Muscle of back (tissue), 3 donors: ENCODE measurements at regions not wholly inside any gene's neighbourhood (a gene's known extent, or its start where the extent isn't known, plus 50 kb on each side); places are given as distances from the start of the nearest gene placed in this dataset.

Experiments used
- DNase-seq, 3 donors: peaks; one replicate each; pipeline versions ENCODE4 v3.0.0 to v3.0.0-alpha.2; 2013

DNA sequence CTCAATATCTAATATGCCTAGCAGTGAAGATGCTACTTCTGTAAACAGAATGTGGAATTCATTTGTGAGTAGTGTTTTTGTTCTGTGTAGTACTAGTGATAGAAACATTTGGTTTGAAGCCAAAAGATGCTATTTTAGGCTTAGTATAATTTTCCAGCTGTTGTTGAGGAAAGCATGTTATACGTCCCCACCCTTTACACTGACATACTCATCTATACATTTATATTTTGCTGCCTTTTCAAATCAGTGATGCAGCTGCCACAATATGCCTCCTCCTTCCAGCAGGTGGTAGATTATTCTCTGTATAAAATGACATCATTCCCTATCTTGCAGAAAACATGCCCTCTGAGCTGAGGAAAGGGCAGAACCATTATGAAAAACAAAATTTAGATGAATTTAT is 1217.6 kb upstream of the GJE1 start:
- peak; percentile 59 to 85 (median 66) for DNase-seq

DNA sequence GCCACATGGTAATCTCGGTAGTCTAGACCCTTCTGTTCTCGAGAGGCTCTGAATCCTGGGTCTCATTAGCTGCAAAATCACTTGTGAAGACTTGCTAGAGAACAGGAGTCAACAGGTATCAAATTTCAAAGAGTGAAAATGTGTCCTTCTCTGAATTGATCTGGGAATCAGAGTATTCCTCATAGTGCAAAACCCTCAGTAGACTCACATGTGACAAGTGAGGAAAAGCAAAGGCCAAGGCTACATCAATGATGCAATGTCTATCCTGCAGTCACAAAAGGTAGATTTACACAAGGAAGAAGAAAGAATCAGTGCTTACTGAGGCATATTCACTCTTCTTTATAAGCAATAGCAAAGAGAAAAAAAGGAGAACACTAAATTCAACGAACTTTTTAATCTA is 1220.0 kb upstream of the GJE1 start:
- no peak for DNase-seq

DNA sequence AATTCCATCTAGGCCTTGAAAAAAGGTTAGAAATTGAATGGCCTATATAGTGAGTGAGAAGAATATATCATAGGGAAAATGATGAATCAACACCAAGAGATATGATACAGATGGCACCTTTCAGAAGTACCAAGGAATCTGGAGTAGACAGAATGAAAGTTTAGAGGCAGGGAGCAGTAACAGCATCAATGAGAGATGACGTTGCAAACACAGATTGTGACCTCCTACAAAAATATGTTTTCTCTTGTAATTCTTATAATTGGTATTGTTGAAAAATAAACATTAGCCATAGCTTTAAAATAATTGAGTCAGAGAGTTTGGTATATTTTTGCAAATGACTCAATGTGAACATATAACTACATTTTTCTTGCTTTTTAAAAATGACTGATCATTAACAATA is 1223.1 kb upstream of the GJE1 start:
- DNase-seq: peak in 1 of 3 donors; percentile 4

DNA sequence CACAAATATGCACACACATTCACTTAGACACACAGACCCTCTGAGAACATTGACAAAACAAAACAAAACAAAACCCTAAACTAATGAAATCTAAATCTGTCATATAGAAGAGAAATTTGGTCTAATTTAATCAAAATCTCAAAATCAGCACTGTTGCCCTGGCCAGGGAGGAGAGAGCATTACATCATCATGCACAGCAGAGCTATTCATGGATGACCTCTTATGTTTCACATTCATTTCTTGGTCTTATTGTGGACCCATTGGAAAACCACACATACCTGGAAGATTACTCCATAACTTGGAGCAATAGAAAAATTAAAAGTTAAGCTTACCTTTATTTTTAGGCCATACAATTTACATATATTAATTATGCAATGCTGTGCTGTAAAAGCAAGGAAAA is 1223.6 kb upstream of the GJE1 start:
- no peak for DNase-seq

DNA sequence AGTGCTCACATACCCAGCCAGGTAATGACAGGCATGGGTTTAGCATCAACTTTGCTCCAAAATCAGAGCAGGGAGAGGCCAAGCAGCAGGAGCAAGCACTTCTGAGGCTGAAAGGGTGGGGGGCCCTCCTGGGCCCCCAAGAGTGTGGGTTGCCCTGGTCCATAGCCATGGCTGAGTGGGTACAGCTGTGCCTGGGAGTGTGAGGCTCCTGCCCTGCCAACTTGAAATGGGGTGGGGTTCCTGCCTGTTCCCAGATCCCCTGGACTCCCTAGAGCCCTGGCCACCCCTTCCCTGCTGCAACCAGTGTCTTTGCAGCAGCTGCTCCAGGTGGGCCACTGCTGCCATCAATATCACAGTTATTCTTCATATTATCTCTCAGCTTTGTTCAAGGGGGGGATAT is 1224.2 kb upstream of the GJE1 start:
- no peak for DNase-seq

DNA sequence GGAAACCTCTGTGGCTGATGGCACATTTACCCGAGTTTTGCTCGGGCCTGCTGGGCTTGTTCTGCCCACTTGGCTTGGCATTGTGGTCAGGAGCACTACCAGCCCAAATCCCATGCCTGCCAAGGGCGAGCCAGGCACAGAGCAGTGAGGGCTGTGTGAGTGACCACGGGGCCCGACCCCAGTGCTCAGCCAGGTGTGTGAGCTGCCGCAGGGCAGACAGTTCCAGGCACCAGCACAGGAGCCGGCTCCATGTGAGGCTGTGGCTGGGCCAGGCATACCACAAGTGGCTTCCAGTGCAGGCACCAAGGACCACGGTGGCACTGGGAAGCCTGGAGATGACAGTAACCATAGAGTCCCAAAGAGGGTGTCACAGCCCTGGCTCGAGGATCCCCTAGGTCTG is 1225.5 kb upstream of the GJE1 start:
- DNase-seq: no peak

DNA sequence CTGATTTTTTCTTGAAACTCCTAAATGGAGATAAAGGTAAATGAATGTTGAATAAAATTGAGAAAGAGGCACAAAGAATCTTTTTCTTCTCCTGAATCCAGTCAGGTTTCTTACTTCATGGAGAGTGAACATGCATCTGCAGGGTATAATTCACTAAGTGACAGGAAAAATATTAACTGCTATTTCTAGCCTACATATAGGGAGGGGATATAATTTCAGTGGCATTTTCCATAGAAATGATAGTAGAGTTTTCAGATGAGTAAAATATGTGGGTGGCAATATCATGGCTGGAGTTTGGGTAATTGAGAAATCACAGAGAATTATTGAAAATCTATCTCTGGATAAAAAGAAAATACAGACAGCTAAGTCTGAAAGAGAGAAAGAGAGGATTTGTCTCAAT is 1227.0 kb upstream of the GJE1 start:
- DNase-seq: peak in 1 of 3 donors; percentile 2

DNA sequence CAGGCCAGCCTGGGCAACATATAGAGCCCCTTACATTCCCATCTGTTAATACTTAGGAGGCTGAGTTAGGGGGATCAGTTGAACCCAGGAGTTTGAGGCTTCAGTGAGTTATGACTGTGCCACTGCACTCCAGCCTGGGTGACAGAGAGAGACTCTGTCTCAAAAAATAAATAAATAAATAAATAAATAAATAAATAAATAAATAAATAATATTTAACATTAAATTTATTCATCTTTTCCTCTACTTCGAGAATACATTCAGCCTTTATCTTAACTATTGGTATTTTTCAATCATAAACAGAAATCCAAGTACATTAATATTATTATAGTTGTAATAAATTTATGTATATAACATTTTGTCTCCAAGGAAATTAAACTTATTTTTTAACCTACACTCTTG is 1227.7 kb upstream of the GJE1 start:
- DNase-seq: no peak

DNA sequence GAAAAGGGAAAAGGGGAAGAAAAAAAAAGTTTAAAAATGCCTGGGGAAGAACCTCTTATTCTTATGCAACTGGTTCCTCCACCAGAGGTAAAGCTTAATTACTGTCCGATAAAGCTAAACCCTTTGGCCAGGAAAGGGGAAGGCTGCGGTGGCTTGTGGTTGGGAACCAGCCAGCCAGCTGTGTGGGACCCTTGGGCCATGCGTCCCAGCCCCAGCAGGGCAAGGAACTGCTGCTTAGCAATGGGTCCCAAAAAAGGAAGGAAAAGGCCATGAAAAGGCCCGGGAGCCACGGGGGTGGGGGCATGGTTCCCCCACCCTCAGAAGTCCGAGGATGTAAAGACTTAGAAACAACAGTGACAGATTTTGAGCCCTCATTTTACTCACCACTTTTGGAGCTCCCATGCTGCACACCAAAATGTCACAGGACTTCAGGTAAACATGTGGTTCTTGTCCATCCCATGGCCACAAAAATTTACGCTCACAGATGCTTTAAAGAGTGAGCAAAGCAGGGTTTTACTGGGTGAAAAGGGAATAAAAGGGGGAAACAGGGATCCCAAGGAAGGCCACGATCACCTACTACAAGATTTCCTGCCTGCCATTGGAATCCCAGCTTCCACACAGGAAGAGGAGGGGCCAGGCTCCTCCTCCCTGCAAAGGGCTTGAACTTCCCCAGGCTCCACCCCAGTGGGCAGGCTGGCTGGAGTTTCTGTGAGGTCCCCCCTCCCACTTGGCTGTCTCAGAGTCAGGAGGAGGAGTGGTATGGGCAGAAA is 1234.7 kb upstream of the GJE1 start:
- DNase-seq: no peak

DNA sequence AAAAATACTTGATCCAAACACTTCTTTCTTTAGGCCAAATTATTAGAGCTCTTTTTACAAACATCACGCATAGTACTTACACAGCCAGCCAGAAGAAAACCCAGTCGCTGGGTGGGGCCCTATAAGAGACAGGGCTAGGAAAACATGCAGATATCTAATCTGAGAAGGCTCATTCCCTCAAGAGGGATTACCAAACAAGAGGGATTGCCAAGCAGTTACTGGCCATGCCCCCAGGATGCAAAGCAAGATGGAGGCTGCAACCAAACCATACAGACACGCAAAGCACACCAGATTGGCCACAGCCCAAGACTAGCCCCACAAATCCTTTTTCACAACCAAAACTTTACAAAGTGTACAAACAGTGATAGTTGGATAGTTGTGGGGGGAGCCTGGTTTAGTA is 1235.4 kb upstream of the GJE1 start:
- DNase-seq: no peak

DNA sequence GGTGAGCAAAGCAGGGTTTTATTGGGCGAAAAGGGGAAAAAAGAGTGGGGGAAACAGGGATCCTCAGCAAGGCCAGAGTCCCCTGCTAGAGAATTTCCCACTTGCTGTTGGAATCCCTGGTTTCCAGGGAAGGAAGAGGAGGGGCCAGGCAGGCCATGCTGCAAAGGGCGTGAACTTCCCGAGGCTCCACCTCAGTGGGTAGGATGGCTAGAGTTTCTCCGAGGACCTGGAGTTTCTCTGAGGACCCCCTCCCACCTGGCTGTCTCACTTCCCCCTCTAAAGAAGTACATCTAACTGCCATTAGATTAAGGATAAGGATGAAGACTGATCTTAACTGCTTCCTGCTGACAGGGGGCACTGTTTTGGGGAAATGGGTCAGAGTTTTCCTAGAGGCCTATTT is 1239.3 kb upstream of the GJE1 start:
- no peak for DNase-seq

DNA sequence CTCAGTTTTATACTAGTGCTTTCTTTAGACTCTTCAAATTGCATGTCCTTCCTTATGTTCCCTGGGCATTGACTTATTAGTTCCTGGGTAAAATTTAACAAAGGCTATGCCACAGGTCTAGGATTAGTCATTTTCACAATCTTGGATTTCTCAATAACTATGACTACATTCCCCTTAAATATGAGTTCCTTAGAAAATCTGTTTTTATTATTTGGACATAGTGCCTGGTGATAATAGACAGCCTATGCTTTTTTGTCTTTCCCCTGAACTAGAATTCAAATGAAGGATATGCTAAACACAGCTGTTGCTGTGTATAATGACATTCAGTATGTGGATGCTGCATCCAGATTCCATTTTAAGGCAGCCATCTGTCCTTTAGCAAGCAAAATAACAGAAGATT is 1252.8 kb upstream of the GJE1 start:
- DNase-seq: peak in 2 of 3 donors; percentile 9 to 27

DNA sequence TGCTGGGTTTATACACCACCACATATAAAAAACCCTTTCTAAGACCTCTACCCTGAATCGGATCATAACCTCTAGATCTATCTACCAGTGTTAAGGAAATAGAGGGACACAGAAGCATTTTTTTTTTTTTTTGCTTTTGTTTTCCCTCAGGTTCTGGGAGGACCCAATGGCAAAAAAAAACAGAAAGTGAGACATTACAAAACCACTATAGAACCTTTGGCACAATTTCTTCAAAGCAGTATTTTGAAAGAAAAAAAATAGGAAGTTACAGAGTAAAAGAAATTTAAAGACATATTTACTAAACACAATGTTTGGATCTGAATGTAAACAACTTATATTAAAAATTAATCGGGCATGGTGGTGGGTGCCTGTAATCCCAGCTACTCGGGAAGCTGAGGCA is 1258.7 kb upstream of the GJE1 start:
- no peak for DNase-seq

DNA sequence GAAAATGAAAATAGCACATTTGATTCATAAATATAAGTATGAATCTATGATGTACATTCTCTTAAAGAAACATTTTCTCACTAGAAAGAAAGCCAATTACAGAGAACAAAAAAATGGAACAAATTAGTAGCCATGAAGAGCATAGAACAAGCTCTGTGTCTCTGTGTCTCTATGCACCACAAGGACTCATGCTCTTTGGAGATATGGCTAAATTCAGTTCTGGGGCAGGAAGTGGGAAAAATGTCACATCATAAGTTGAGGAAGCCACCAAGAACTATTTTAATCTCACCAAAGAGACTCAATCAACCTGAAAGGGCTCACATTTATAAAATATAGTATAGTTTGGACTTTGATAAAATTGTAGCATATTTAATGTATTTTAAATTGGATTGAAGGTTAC is 1259.8 kb upstream of the GJE1 start:
- no peak for DNase-seq

DNA sequence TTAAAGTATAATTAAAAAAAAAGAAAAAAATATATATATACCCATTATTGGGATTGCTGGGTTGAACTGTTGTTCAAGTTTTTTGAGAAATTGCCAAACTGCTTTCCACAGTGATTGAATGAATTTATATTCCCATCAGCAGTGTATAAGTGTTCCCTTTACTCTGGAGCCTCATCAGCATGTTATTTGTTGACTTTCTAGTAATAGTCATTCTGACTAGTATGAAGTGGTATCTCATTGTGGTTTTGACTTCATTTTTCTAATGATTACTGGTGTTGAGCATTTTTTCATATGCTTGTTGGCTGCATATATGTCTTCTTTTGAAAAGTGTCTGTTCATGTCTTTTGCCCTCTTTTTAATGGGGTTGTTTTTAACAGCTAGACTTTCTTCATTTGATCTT is 1260.8 kb upstream of the GJE1 start:
- no peak for DNase-seq

DNA sequence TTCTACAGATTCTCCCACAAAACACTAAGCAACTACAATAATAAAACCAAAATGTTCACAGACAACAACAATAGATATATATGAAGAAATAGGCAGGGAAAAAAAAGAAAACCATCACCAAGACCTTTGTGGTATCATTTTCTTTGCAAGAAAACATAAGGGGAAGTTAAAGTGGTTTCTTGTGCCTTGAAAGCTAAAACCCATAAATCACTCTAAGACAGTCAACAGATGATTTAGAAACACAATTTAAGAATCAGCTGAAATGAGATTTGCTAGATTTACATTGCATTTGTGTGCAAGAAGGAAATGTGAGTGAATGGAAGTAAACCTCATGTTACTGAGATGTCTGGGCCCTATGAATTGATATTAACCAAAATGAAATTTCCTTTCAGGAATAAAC is 1265.4 kb upstream of the GJE1 start:
- no peak for DNase-seq

DNA sequence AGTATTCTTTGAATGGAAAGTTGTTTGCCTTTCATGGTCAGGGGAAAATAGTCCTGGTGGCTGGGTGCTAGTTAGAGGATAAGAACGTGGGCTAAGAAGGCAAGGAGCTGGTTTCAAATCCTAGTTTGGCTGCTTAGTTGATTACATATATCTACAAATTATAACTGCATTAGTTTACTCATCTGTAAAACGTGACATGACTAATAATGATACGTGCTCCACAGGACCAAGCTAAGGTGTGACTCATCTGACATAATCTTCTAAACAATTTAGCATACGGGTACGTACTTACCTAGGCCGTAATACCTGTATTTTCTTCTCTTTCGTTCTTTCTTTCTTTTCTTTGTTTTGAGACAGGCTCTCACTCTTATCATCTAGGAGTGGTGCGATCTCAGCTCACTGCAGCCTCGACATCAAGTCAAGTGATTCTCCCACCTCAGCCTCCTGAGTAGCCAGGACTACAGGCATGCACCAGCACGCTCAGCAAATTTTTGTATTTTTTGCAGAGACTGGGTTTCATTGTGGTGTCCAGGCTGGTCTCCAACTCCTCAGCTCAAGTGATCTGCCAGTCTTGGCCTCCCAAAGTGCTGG is 1274.2 kb upstream of the GJE1 start:
- no peak for DNase-seq

DNA sequence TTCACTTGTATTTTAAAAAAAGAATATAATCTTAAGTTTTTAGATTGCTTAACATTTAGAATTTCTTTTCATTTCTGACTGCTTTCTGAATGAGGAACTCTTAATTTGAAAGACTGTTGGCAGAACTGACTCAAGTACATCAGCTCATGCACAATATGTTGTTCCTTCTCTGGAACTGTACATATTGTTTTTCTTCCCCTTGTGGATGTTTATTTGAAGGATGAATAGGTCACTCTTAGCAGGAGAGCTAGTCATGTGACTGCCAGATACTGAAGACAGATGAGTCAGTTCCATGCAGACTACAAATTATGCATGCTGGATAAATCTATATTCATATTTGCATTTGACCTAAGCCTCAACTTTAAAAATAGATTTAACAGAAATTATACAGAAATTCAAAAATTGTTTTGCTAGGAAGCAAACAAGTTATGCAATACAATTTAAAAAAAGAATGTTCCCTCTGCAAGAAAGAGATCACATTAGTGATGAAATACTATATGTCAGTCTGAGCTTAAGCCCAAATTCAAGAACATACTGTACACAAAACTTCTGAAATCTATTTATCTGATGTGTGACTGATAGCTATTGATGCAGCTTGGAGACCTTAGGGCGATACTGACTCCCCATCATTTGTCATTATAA is 1274.9 kb upstream of the GJE1 start:
- DNase-seq: peak; percentile 59 to 88 (median 85)

DNA sequence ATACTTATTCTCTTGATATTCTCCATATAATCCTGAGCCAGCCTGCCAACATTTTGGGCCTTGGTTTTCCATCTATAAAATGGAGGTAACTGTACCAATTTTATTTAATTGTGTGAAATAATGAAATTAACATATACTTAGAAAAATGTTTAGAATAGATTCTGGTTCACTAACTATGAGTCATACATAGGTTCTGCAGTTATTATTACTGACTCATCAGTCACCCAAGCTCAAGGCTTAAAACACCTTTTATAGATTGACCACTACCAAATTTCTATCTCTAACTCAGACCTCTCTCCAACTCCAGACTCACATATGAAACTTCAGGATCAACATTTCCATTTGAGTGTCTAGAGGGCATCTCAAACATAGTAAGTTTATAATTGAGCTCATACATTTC is 1277.2 kb upstream of the GJE1 start:
- no peak for DNase-seq

DNA sequence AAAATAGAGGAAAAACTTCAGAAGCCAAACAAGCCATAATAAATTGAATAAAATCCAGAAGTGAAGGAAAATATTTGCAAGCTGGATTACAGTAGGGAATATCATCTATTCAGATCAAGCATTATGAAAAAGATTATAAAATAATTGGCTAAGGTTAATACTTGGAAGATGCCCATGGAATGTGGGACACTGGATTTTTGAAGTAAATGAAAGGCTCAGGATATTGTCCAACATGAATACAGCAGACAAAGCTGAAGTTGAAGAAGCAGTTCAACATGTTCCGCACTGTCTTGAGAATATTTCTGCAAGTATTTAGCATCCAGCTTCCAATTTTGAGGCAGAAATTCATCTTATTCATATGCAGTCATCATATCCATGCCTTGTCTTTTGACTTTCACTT is 1278.4 kb upstream of the GJE1 start:
- peak; percentile 81 to 93 (median 87) for DNase-seq

DNA sequence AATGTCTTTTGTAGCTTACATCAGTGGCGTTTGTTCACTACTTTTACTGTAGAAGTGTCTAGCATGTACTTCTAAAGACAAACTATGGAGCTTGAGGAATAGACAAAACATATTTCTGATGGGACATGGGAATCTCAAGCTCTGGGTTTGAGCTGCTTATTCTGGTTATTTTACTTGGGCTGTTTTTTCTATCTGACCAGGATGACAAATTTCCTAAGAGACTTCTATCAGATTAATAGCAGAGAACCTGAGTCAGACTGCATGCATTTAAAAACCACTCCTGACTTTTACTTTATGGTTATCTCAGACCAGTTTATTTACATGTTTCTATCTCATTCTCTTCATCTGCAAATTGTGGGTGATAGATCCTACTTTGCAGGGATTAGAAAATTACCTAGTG is 1282.3 kb upstream of the GJE1 start:
- no peak for DNase-seq

DNA sequence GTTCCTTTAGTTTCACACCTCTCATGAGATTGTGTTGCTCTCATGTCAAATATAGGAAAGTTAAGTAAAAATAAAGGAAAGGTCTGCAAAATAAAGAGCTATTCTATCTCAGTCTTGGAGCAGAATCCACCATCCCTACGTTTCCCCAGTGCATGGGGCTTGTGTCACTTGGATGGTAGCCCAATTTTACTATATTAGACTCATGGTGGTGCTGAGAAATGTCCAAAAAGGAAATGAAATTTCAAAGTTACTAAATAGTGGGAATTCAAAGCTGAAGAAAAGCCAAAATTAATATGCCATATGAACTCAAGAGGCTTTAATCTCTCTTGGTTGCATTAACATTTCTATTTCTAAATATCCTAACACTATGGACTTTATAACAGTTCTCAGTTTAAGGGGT is 1283.3 kb upstream of the GJE1 start:
- DNase-seq: no peak

DNA sequence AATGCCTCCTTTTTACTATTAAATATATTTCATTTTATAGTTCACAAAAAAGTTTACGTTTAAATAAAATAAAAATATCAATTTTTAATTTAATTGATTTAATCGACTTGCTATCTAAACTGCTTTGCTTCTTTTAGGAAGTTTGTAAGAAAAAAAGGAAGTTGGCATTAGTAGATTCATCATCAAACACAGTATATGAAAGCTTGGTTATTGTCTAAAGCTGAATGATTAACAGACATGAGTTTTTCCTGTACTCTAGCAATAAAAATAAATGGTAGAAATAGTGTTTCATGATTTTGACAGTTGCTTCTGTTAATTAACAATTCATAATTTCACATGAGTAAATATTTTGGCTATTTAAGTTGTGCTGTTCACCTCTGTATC is 1285.5 kb upstream of the GJE1 start:
- DNase-seq: no peak
